Activated T-cell treated with anti-CD3 and anti-CD28 coated beads, Interleukin-2, amount 50 U/mL, for 48 hours (primary cell): ENCODE measurements at regions not wholly inside any gene's neighbourhood (a gene's known extent, or its start where the extent isn't known, plus 50 kb on each side); places are given as distances from the start of the nearest gene placed in this dataset.

Experiments used
- DNase-seq, 2 experiments: peaks; one replicate each; pipeline ENCODE4 v3.0.0-alpha.2; 2020

DNA sequence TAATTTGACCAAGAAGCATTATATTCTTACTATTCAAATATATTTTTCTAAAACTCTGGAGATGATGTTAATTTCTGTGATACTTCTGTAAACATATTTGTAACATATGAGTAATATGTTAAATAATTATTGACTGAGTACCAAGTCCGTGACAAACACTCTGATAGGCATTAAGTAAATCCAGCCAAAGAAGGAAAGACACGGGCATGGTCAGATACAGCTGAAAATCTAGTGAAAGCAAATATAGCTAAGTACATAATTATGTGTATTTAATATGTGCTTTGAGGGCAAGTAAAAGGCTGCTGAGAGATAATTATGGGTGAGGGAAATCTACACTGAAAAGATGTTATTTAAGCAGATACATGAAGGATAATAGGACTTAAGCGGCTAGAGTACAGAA lies 1263.6 kb upstream of the ADGRL3 start:
- no peak for DNase-seq

DNA sequence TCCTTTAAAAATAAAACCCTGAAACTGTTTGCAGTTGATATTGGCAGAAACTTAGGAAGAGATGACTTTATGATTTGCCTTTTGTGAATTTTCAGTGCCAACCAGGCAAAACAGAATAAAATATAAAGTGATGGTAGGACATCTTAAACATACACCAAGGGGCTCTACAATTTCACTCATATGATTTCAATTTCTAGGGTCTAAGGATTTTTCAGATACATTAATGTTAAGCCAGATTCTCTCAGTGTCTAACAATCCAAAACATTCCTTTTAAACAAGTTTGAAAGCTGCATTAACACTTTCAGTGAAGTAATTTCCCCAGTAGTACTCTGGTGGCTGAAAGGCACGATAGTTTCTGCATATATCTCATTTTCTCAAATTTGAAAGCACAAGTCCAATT lies 1262.0 kb upstream of the ADGRL3 start:
- DNase-seq = no peak

- DNase-seq = no peak
These were observed 1254.8 kb upstream of the ADGRL3 start for GRCh38 chr4:59945277-59945676.

- no peak for DNase-seq
These were observed 1254.4 kb upstream of the ADGRL3 start for GRCh38 chr4:59945716-59946115.

DNA sequence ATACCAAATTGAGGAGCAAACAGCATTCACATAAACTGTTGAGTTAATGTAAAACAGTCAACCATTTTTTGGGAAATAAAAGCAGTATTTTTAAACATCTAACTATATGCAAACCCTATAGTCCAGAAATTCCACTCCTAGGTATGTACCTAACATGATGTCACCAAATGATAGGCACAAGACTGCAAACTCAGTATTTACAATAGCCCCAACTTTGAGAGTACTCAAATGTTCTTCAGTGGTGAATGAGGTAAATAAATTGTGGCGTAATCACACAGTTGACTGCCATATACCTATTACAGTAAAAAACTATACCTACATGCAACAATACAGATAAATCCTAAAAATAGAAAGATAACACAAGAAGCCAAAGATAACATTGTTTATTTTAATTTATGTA lies 1243.8 kb upstream of the ADGRL3 start:
- DNase-seq = no peak

DNA sequence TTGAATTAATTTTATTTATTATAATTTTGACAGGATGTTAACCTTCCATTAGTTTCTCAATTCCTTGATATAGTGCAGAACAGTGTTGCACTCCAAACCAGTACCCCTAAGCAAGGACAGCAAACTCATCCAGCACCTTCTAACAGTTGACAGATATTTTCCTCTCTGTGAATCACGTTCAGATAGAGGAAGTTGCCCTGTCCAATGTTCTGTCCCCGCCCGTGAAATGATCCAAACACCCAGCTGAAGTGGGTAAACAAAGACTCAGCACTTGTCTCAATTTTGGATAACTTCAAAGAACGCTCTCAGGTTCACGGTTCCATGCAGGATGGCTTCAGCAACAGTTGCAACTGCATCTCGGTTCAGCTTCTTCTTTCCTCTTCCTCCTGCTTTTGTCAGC lies 1240.0 kb upstream of the ADGRL3 start:
- DNase-seq = no peak

GRCh38 chr4:59966758-59967157 lies 1233.4 kb upstream of the ADGRL3 start:
- DNase-seq = no peak

GRCh38 chr4:59968796-59969195 lies 1231.3 kb upstream of the ADGRL3 start:
- no peak for DNase-seq

- DNase-seq = no peak
These were observed 1230.2 kb upstream of the ADGRL3 start for GRCh38 chr4:59969909-59970308.

- DNase-seq = no peak
These were observed 1228.2 kb upstream of the ADGRL3 start for GRCh38 chr4:59971952-59972351.

GRCh38 chr4:59973492-59973891 lies 1226.6 kb upstream of the ADGRL3 start:
- no peak for DNase-seq

DNA sequence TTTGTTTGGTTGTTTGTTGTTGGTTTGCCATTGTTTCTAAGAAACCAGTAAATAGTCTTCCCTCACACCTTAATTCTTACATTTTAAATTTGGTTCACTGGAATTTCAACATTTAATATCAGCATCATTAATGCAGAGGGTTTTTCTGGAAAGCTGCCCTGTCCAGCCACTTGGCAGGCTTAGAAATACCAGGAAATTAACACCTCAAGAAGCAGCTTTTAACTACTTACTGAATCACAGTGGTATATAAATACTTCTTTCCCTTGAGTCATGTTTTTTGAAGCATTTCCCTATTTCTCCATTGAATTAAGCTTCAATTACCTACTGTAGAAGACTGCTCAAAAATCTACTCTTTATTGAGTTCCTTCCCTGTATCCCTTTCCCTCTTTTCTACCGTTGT lies 1221.1 kb upstream of the ADGRL3 start:
- DNase-seq = no peak

DNA sequence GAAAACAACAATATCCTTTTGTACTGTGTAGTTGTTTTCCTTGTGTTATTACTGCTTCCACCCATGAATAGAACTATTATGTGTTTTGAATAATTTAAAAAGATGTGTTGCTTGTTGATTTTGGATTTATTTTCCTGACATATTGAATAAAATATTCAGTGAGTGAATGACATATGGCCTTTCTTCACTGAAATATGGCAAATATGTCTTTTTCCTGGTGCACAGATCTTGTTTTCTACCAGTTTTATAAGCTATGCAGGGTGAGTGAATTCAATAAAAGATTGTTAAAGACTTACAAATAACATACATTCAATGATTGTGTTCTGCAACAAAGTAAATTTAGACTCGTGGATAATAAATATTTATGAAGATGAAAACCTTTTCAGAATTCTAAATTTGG lies 1216.3 kb upstream of the ADGRL3 start:
- no peak for DNase-seq

GRCh38 chr4:59987289-59987688 lies 1212.8 kb upstream of the ADGRL3 start:
- DNase-seq = no peak

DNA sequence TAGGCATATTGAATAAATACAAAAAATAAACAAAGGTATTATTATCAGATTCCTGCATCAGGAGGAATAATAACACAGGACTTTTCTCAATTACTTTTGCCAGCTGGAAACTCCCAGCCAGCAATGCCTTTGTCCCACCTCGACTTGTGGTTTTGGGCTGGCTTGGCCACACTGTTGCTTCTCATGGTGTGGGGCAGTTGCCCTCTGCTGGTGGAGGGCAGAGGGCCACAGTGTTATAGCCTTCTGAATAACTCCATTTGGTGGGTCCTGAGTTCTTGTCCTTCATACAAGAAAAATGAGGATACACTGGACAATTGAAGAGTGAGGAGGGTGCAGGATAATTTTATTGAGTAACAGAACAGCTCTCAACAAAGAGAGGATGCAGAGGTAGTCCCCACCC lies 1206.0 kb upstream of the ADGRL3 start:
- no peak for DNase-seq

DNA sequence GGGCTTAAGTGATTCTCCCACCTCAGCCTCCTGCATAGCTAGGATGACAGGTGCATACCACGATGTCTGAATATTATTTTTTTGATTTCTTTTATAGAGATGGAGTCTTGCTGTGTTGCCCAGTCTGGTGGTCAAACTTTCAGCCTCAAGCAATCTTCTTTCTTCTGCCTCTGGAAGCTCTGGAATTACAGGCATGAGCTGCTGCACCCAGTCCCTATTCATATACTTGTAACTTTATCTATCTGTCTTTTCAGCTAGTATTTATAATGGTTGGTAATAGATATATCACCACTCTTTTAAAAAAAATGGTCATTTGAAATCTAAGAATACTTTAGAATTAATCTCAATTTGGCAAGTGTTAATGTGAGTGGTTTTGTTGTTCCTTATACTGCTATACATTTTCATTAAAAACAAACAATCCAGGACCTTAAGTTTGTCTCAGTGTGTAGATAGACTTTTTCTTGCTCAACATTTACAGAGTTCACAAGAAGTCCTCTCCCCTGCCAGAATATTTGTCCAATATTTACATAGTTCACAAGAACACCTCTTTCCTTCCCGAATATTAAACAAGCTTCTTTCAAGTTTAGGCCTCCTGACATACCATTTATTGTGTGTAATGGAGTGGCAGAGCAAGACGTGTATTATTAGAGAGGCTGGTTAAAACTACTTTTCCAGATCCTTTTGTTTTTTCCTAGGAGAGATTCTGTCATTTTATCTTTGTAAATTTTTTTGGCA lies 1197.4 kb upstream of the ADGRL3 start:
- DNase-seq = no peak

DNA sequence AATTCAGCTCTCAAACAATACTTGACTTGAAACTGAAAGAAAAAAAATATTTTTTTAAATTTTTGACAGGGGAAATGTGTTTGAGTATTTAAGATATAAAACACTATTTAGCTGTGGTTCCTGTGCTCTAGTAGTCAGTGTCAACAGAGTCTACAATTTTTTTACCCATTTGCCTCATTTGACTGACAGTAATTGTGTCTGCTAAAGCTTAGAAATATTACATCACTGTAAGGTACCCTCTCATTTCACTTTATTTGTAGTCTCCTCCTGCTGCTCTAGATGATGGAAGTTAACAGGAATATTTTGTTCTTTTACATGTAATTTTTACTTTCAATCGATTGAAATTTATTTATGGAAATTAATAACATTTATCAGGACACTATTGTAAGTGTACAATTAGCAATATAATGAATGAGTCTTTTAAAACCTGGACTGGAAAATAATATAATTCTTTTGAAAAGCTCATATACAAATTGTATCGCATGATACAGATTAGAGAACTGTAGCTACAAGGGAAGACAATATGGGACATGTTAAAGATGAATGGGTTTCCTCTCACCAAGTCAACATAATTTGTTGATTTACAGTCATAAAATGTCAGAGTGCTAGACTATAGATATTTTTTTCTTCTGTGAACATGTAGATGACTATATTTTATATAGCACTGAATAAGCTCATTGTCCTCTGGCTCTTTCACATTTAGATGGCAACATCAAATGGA lies 1186.5 kb upstream of the ADGRL3 start:
- no peak for DNase-seq

GRCh38 chr4:60016971-60017370 lies 1183.2 kb upstream of the ADGRL3 start:
- no peak for DNase-seq

- DNase-seq = no peak
These were observed 1180.9 kb upstream of the ADGRL3 start for GRCh38 chr4:60019180-60019579.

DNA sequence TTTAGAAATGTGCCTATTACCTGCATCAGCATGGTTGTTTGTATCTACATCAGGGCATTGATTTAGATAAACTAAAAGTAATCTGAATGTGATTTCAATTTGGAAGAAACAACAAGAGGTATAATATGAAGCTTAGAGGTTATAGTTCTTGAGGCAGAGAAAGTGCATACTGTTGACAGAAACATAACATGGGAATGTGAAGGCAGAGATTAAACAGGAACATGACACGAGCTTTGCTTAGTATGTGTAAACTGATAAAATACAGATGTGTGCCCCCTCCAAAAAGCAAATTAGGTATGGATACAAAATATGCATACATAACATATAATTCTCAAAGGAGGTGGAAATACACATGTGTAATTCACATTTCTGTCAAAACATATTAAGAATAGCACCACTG lies 1180.2 kb upstream of the ADGRL3 start:
- DNase-seq = no peak

GRCh38 chr4:60020389-60020788 lies 1179.7 kb upstream of the ADGRL3 start:
- DNase-seq = no peak

DNA sequence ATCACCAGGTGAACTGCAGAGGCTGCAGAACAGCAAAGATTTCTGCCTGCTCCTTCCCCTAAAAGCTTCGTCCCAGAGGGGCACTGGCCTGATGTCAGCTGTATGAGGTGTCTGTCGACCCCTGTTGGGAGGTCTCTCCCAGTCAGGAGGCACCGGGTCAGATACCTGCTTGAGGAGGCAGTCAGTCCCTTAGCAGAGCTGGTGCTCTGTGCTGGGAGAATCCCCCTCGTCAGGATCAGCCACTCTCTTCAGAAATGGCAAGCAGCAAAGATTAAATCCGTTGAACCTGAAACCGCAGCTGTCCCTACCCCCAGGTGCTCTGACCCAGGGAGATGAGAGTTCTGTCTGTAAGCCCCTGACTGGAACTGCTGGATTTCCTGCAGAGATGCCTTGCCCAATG lies 1166.3 kb upstream of the ADGRL3 start:
- DNase-seq = no peak

DNA sequence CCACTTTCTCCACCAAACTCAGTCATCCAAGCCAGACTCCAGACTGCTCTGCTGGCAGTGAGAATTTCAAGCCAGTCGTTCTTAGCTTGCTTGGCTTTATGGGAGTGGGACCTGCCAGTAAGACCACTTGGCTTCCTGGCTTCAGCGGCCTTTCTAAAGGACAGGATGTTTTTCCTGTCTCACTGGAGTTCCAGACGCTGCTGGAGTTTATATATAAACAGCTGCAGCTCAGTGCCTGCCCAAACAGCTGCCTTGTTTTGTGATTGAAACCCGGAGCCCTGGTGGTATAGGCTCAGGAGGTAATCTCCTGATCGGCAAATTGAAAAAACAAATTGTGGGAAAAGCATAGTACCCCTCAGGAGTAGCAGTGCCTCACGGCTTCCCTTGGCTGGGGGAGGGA lies 1165.8 kb upstream of the ADGRL3 start:
- DNase-seq = no peak

GRCh38 chr4:60039908-60040307 lies 1160.2 kb upstream of the ADGRL3 start:
- DNase-seq = no peak

DNA sequence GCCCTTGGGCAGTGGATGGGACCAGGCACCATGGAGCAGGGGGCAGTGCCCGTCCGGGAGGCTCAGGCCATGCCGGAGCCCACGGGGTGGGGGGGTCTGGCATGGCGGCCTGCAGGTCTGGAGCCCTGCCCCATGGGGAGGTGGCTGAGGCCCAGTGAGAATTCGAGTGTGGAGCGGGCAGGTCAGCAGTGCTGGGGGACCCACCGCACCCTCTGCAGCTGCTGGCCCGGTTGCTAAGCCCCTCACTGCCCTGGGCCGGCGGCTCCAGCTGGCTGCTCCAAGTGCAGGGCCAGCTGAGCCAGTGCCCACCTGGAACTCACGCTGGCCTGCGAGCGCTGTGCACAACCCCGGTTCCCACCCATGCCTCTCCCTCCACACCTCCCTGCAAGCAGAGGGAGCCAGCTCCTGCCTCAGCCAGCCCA lies 1157.9 kb upstream of the ADGRL3 start:
- DNase-seq = no peak
